GM12865 (cell line): ENCODE measurements at regions not wholly inside any gene's neighbourhood (a gene's known extent, or its start where the extent isn't known, plus 50 kb on each side); places are given as distances from the start of the nearest gene placed in this dataset.
A peak's percentile ranks its signal among the peaks of the same experiment; 100 is the strongest.

Experiments
- DNase-seq: peaks from one replicate; pipeline ENCODE4 v3.0.0; 2010; ENCODE audit warnings: low read depth
- H3K4me3 ChIP-seq: 2 replicates; pipeline ENCODE4 v1.5.1; 2011; ENCODE audit warnings: mild to moderate bottlenecking, low read depth, low read length, control low read depth
- TF ChIP-seq, protein P1 (sequence below): IDR thresholded peaks from 2 replicates; pipeline ENCODE4 v1.5.1; 2011; ENCODE audit warnings: low read length, control low read depth, low read depth, inconsistent platforms; ENCODE audit not compliant: insufficient read depth; ENCODE audit errors: missing control alignments

GRCh38 chr17:13320046-13320785 is 281.5 kb downstream of the HS3ST3A1 start:
- TF ChIP-seq, protein P1, sequence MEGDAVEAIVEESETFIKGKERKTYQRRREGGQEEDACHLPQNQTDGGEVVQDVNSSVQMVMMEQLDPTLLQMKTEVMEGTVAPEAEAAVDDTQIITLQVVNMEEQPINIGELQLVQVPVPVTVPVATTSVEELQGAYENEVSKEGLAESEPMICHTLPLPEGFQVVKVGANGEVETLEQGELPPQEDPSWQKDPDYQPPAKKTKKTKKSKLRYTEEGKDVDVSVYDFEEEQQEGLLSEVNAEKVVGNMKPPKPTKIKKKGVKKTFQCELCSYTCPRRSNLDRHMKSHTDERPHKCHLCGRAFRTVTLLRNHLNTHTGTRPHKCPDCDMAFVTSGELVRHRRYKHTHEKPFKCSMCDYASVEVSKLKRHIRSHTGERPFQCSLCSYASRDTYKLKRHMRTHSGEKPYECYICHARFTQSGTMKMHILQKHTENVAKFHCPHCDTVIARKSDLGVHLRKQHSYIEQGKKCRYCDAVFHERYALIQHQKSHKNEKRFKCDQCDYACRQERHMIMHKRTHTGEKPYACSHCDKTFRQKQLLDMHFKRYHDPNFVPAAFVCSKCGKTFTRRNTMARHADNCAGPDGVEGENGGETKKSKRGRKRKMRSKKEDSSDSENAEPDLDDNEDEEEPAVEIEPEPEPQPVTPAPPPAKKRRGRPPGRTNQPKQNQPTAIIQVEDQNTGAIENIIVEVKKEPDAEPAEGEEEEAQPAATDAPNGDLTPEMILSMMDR = no peak
- no peak overlapping the region for H3K4me3 ChIP-seq
- no peak for DNase-seq

- TF ChIP-seq, protein P1 = no peak
- no peak overlapping the region for H3K4me3 ChIP-seq
- DNase-seq = no peak
Observed at GRCh38 chr17:13316657-13317056, 285.1 kb downstream of the HS3ST3A1 start.

DNA sequence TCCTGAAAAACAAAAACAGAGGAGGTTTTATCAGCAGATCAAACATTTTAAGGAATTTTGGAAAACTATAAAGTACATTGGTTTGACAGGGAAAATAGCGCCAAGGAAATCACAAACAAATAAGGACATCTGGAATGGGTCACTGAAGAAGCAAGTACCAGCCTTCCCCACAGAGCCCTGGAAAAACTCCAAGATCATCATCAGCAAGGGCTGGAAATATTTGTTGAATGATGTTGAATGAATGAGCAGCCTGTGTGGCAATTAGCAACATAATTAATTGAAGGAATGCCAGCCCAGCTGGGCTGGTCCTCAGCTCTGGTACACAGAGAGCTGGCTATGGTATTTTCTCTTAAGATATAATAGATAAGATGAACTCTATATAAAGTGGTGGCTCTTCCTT is 290.4 kb downstream of the HS3ST3A1 start:
- DNase-seq = no peak
- H3K4me3 ChIP-seq = no peak overlapping the region
- TF ChIP-seq, protein P1 = no peak

DNA sequence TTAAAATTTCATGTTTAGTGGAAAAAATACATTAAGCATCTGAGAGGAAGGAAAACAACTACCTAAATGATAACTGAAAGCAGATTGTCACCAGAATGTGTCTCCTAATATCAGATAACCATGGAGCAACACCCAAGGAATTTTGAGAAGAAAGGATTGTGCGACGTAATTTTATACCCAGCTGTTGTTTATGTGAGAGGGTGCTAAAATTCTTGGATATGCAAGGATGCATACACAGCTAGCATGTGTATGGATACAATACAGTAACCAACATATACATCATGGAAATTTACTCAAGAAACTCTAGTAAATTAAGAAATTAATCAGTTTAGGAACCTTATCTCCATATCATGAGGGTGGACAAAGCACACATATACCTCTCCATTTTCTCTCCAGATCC is 290.9 kb downstream of the HS3ST3A1 start:
- TF ChIP-seq, protein P1 = no peak
- no peak overlapping the region for H3K4me3 ChIP-seq
- DNase-seq = no peak

DNA sequence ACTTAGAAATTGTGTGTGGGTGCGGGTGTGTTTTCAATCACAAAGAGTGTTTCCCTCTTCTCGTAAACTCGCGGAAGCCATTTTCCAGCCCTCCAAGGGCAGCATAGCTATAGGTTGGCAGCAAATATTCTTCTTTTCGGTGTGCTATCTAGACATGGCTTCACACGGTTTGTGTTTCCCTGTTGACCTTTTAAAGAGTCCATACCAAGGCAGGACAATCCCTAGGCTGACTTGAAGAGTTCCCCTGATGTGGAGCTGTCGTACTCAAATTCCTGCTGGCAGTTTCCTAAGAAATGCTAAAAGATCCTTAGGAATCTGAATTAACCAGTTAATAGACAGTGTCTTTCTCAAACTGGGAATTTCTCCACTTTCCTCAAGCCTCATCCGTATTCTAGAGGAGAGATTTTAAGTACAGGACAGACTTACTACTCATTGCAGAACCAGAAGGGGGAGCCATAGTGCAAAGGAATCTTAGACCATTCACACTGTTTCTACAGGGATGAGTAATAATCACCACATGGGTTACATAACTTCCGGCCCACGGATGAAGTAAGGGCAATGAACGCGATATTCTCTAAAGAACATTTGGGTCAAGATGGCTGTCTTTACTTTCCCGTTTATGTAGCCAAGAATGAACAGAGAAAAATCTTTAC is 288.6 kb upstream of the ELAC2 start:
- DNase-seq = peak; percentile 32
- TF ChIP-seq, protein P1 = peak; percentile 8
- no peak overlapping the region for H3K4me3 ChIP-seq

DNA sequence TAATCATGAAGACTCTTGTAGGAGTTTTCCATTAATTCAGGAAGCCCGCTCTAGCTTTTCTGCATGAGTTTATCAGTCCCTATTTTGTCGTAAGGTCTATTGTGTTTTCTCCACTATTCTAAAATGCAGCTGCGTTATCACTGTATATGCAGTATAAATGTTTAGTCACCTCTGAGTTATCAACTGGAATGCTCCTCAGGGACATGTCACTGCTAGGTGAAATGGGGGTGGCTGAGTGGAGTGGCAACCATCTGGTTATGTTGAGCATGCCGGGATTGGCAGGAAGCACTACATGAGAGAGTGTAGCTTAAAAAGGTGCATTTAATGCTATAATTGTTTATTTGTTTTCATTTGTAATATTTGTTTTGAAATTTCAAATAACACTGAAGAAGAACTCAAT is 285.2 kb upstream of the ELAC2 start:
- TF ChIP-seq, protein P1 = no peak
- H3K4me3 ChIP-seq = no peak overlapping the region
- no peak for DNase-seq
